Right lobe of liver (tissue), 6 donors: ENCODE measurements at regions not wholly inside any gene's neighbourhood (a gene's known extent, or its start where the extent isn't known, plus 50 kb on each side); places are given as distances from the start of the nearest gene placed in this dataset.
A peak's percentile ranks its signal among the peaks of the same experiment; 100 is the strongest.

ENCODE experiments used
- ATAC-seq, 4 donors: fragments of 200-7000 bp; cut with Tn5 transposase; one replicate each; pipeline ENCODE4 v1.9.1; 2020; ENCODE audit warnings: mild to moderate bottlenecking in 4 of 4, moderate library complexity in 4 of 4
- DNase-seq, 3 donors: peaks; one replicate each; pipeline ENCODE4 v3.0.0-alpha.2; 2020
- H3K27ac ChIP-seq, 3 donors: fragments of 200-600 bp; one replicate each; pipeline ENCODE4 v1.8.0; 2022
- H3K27me3 ChIP-seq, 2 donors: fragments of 200-600 bp; one replicate each; pipeline ENCODE4 v1.8.0; 2022
- H3K36me3 ChIP-seq, 4 donors: fragments of 200-600 bp; sonication (generic) in 1 of 4; one replicate each; pipeline versions ENCODE4 v1.5.1 to v1.8.0; 2017 to 2022; ENCODE audit warnings: control low read depth in 1 of 4
- H3K4me1 ChIP-seq, 4 donors: fragments of 200-600 bp; sonication (generic) in 1 of 4; one replicate each; pipeline versions ENCODE4 v1.5.1 to v1.8.0; 2017 to 2022; ENCODE audit warnings: control low read depth in 1 of 4
- H3K4me3 ChIP-seq, 3 donors: fragments of 200-600 bp; one replicate each; pipeline ENCODE4 v1.8.0; 2022
- H3K9me3 ChIP-seq, 4 donors: fragments of 200-600 bp; sonication (generic) in 1 of 4; one replicate each; pipeline versions ENCODE4 v1.5.1 to v1.8.0; 2017 to 2022; ENCODE audit warnings: control low read depth in 1 of 4
- CTCF ChIP-seq, 4 donors: fragments of 200-600 bp in 3 of 4; fragments of 450-650 bp in 1 of 4; IDR thresholded peaks; one replicate each; pipeline versions ENCODE4 v1.5.1 to v1.8.0; 2016 to 2022; ENCODE audit warnings: antibody characterized with exemption in 4 of 4, mild to moderate bottlenecking in 2 of 4
- POLR2A ChIP-seq: fragments of 450-650 bp; IDR thresholded peaks from one replicate; pipeline ENCODE4 v1.6.1; 2017; ENCODE audit warnings: antibody characterized with exemption, mild to moderate bottlenecking
- WGBS: methylation state at CpG from one replicate; pipeline ENCODE4 v1.1.6; 2018; ENCODE audit warnings: low coverage, low lambda C conversion rate; ENCODE audit not compliant: insufficient coverage; ENCODE audit errors: missing lambda C conversion rate; 5-methylcytosine and 5-hydroxymethylcytosine counted together
- intact Hi-C, 2 donors: fragments of 100-400 bp; cut with DNase I; formaldehyde crosslinking; loops; one replicate each; pipeline versions ENCODE4 v1.11.2 to v1.14.1; 2022
- donor health status: DM: no; HTN: yes; CAD: no.
- donor health status: DM: no; HTN: no; CAD: no.
- donor health status: DM: no; HTN: no; CAD: no.
- donor health status: DM: no; HTN: yes; CAD: no.
- donor health status: DM: no; HTN: yes; CAD: no.

- Histone ChIP-seq H3K9me3 (no peaks in the 10 kb centered on the region), H3K4me3 (no peak overlapping the region), H3K27ac (no peak overlapping the region), H3K4me1 (peaks cover 0 to 4% (median 0%) of the 10 kb centered on the region in 4 donors), H3K36me3 (no peaks in the 10 kb centered on the region), H3K27me3 (no peaks in the 10 kb centered on the region)
- TF ChIP-seq POLR2A (no peak), CTCF (IDR thresholded peaks at IDR 0.05) (no peak)
- WGBS, result 73% methylated on average over 2 of the region's 2 CpGs
- ATAC-seq (no peak), DNase-seq (no peak)
- intact Hi-C loops, result no loop called here
Observed at GRCh38 chr2:144323946-144324345, 196.0 kb downstream of the ZEB2 start.

GRCh38 chr2:144322379-144322778, 197.5 kb downstream of the ZEB2 start:
- TF ChIP-seq POLR2A (no peak), CTCF (IDR thresholded peaks at IDR 0.05) (no peak)
- no peaks in the 10 kb centered on the region for H3K36me3 ChIP-seq
- intact Hi-C loops, result no loop called here
- H3K4me1 ChIP-seq, result peaks cover 0 to 4% (median 0%) of the 10 kb centered on the region in 4 donors
- DNase-seq (no peak), ATAC-seq (no peak)
- WGBS, result 76% methylated on average over 2 of the region's 2 CpGs
- no peaks in the 10 kb centered on the region for H3K9me3 ChIP-seq
- H3K27me3 ChIP-seq, result no peaks in the 10 kb centered on the region
- H3K4me3 ChIP-seq, result no peak overlapping the region
- no peak overlapping the region for H3K27ac ChIP-seq

- no peak for DNase-seq
- Histone ChIP-seq H3K4me3 (no peak overlapping the region), H3K9me3 (no peaks in the 10 kb centered on the region), H3K4me1 (peaks cover 0 to 4% (median 0%) of the 10 kb centered on the region in 4 donors), H3K36me3 (no peaks in the 10 kb centered on the region), H3K27ac (no peak overlapping the region), H3K27me3 (no peaks in the 10 kb centered on the region)
- peak in 3 of 4 donors; percentile 51 to 81 (median 52) for ATAC-seq
- intact Hi-C loops, result no loop called here
- WGBS, result 0% methylated on average over 1 of the region's 1 CpG
- no peak for TF ChIP-seq POLR2A
- TF ChIP-seq CTCF (IDR thresholded peaks at IDR 0.05), result no peak
Observed at GRCh38 chr2:144320491-144320890, 199.4 kb downstream of the ZEB2 start.

GRCh38 chr2:144317071-144317738, 202.7 kb downstream of the ZEB2 start:
- WGBS, result 88% methylated on average over 2 of the region's 2 CpGs
- DNase-seq (no peak), ATAC-seq (no peak)
- peaks cover 0 to 4% (median 0%) of the 10 kb centered on the region in 4 donors for H3K4me1 ChIP-seq
- no peak overlapping the region for H3K4me3 ChIP-seq
- TF ChIP-seq POLR2A (no peak), CTCF (IDR thresholded peaks at IDR 0.05) (no peak)
- no peaks in the 10 kb centered on the region for H3K9me3 ChIP-seq
- H3K36me3 ChIP-seq, result no peaks in the 10 kb centered on the region
- H3K27ac ChIP-seq, result no peak overlapping the region
- intact Hi-C loops, result no loop called here
- H3K27me3 ChIP-seq, result no peaks in the 10 kb centered on the region
